H9 (cell line): ENCODE measurements at regions not wholly inside any gene's neighbourhood (a gene's known extent, or its start where the extent isn't known, plus 50 kb on each side); places are given as distances from the start of the nearest gene placed in this dataset.

Experiments
- DNase-seq: peaks from one replicate; pipeline ENCODE4 v3.0.0-alpha.2; 2017
- H2AFZ ChIP-seq: one replicate; pipeline ENCODE4 v1.6.1; 2013; ENCODE audit warnings: mild to moderate bottlenecking, low read length, control low read depth, moderate library complexity
- H2AK5ac ChIP-seq: 2 replicates; pipeline ENCODE4 v1.6.1; 2013; ENCODE audit warnings: low read length, control low read depth, mixed read lengths; ENCODE audit not compliant: insufficient read length
- H2BK120ac ChIP-seq: one replicate; pipeline ENCODE4 v1.6.1; 2013; ENCODE audit warnings: low read depth, mild to moderate bottlenecking, low read length, control low read depth, inconsistent platforms; ENCODE audit not compliant: poor library complexity, severe bottlenecking
- H2BK12ac ChIP-seq: 2 replicates; pipeline ENCODE4 v1.6.1; 2013; ENCODE audit warnings: low read length, control low read depth, mixed read lengths, low read depth; ENCODE audit not compliant: insufficient read length
- H2BK15ac ChIP-seq: 2 replicates; pipeline ENCODE4 v1.6.1; 2013; ENCODE audit warnings: low read depth, low read length, control low read depth
- H2BK20ac ChIP-seq: one replicate; pipeline ENCODE4 v1.6.1; 2013; ENCODE audit warnings: low read depth, mild to moderate bottlenecking, low read length, control low read depth, inconsistent platforms; ENCODE audit not compliant: poor library complexity, severe bottlenecking
- H2BK5ac ChIP-seq: 2 replicates; pipeline ENCODE4 v1.6.1; 2013; ENCODE audit warnings: low read length, control low read depth, mixed read lengths; ENCODE audit not compliant: insufficient read length
- H3K14ac ChIP-seq: 2 replicates; pipeline ENCODE4 v1.6.1; 2013; ENCODE audit warnings: low read length, control low read depth; ENCODE audit not compliant: insufficient read depth
- H3K18ac ChIP-seq: 2 replicates; pipeline ENCODE4 v1.6.1; 2013; ENCODE audit warnings: low read depth, mild to moderate bottlenecking, mixed read lengths, low read length, control low read depth; ENCODE audit not compliant: insufficient read length
- H3K23ac ChIP-seq: 2 replicates; pipeline ENCODE4 v1.6.1; 2013; ENCODE audit warnings: low read length, control low read depth, mixed read lengths, low read depth; ENCODE audit not compliant: insufficient read length
- H3K23me2 ChIP-seq: 2 replicates; pipeline ENCODE4 v1.6.1; 2013; ENCODE audit warnings: low read depth, mild to moderate bottlenecking, mixed read lengths, low read length, control low read depth; ENCODE audit not compliant: insufficient read length, poor library complexity, severe bottlenecking
- H3K27ac ChIP-seq: 2 replicates; pipeline ENCODE4 v1.5.1; 2013; ENCODE audit warnings: low read length, control low read depth, mixed read lengths, low read depth; ENCODE audit not compliant: insufficient read length
- H3K27me3 ChIP-seq: 2 replicates; pipeline ENCODE4 v1.6.1; 2013; ENCODE audit warnings: low read length, control low read depth, inconsistent platforms; ENCODE audit not compliant: insufficient read depth
- H3K4ac ChIP-seq: 2 replicates; pipeline ENCODE4 v1.6.1; 2013; ENCODE audit warnings: low read depth, mild to moderate bottlenecking, control low read depth, inconsistent platforms, low read length, moderate library complexity
- H3K4me1 ChIP-seq: 2 replicates; pipeline ENCODE4 v1.6.1; 2013; ENCODE audit warnings: low read length, control low read depth, inconsistent platforms; ENCODE audit not compliant: insufficient read depth
- H3K4me2 ChIP-seq: 2 replicates; pipeline ENCODE4 v1.6.1; 2013; ENCODE audit warnings: low read length, control low read depth, mixed read lengths; ENCODE audit not compliant: insufficient read length, insufficient read depth
- H3K56ac ChIP-seq: 2 replicates; pipeline ENCODE4 v1.6.1; 2013; ENCODE audit warnings: low read depth, mild to moderate bottlenecking, mixed read lengths, low read length, control low read depth; ENCODE audit not compliant: insufficient read length
- H3K79me1 ChIP-seq: 2 replicates; pipeline ENCODE4 v1.6.1; 2013; ENCODE audit warnings: low read depth, mild to moderate bottlenecking, moderate library complexity, low read length, control low read depth, inconsistent platforms; ENCODE audit not compliant: insufficient read depth, poor library complexity, severe bottlenecking
- H3K79me2 ChIP-seq: 2 replicates; pipeline ENCODE4 v1.6.1; 2013; ENCODE audit warnings: low read length, control low read depth, inconsistent platforms; ENCODE audit not compliant: insufficient read depth
- H3K9ac ChIP-seq: 2 replicates; pipeline ENCODE4 v1.6.1; 2013; ENCODE audit warnings: low read length, control low read depth, mixed read lengths; ENCODE audit not compliant: insufficient read length; ENCODE audit errors: extremely low read depth
- H3K9me3 ChIP-seq: one replicate; pipeline ENCODE4 v1.6.1; 2013; ENCODE audit warnings: low read depth, low read length, inconsistent platforms; ENCODE audit not compliant: control insufficient read depth
- H3T11ph ChIP-seq: one replicate; pipeline ENCODE4 v1.6.1; 2013; ENCODE audit warnings: mild to moderate bottlenecking, low read length, control low read depth, inconsistent platforms
- H4K20me1 ChIP-seq: one replicate; pipeline ENCODE4 v1.6.1; 2013; ENCODE audit not compliant: control insufficient read depth, insufficient read length, insufficient read depth
- H4K5ac ChIP-seq: 2 replicates; pipeline ENCODE4 v1.6.1; 2013; ENCODE audit warnings: low read depth, mild to moderate bottlenecking, mixed read lengths, low read length, control low read depth; ENCODE audit not compliant: insufficient read length
- H4K8ac ChIP-seq: replicated peaks from 2 replicates; pipeline ENCODE4 v1.6.1; 2013; ENCODE audit warnings: low read length, control low read depth, mixed read lengths, low read depth; ENCODE audit not compliant: insufficient read length
- H4K91ac ChIP-seq: 2 replicates; pipeline ENCODE4 v1.6.1; 2013; ENCODE audit warnings: low read depth, mild to moderate bottlenecking, moderate library complexity, mixed read lengths, low read length, control low read depth; ENCODE audit not compliant: insufficient read length
- H3K27ac Mint-ChIP-seq, 3 experiments: 2 replicates in 2 of 3; 3 replicates in 1 of 3; pipeline ENCODE4 v1.8.0; 2020 to 2021; ENCODE audit warnings: mixed read lengths in 3 of 3, mild to moderate bottlenecking in 1 of 3, moderate library complexity in 1 of 3
- H3K27me3 Mint-ChIP-seq: 2 replicates; pipeline ENCODE4 v1.8.0; 2021; ENCODE audit warnings: low read depth, mild to moderate bottlenecking, moderate library complexity, mixed read lengths
- H3K36me3 Mint-ChIP-seq, 3 experiments: 2 replicates in 2 of 3; 3 replicates in 1 of 3; pipeline ENCODE4 v1.8.0; 2020 to 2021; ENCODE audit warnings: low read depth in 3 of 3, mixed read lengths in 3 of 3; ENCODE audit not compliant: insufficient read depth in 1 of 3
- H3K4me1 Mint-ChIP-seq, 2 experiments: 2 replicates each; pipeline ENCODE4 v1.8.0; 2020; ENCODE audit warnings: mixed read lengths in 2 of 2
- H3K4me3 Mint-ChIP-seq, 2 experiments: 2 replicates in 1 of 2; 3 replicates in 1 of 2; pipeline ENCODE4 v1.8.0; 2020 to 2021; ENCODE audit warnings: mild to moderate bottlenecking in 2 of 2, mixed read lengths in 2 of 2, moderate library complexity in 1 of 2
- H3K9me3 Mint-ChIP-seq, 2 experiments: 2 replicates in 1 of 2; 3 replicates in 1 of 2; pipeline ENCODE4 v1.8.0; 2020; ENCODE audit warnings: mild to moderate bottlenecking in 2 of 2, mixed read lengths in 2 of 2, moderate library complexity in 1 of 2
- WGBS: extraction: QIAGEN DNeasy Blood & Tissue Kit; methylation state at CpG from one replicate; pipeline ENCODE4 v1.1.7; 2013; ENCODE audit warnings: missing lambda C conversion rate, low lambda C conversion rate, mixed read lengths; ENCODE audit not compliant: insufficient read length; ENCODE audit errors: extremely low coverage; 5-methylcytosine and 5-hydroxymethylcytosine counted together
- TF ChIP-seq, protein P1 (sequence below): fragments of 200-600 bp; sonication (generic); conservative IDR thresholded peaks from 3 replicates; pipeline ENCODE4 v1.8.0; 2021; ENCODE audit warnings: antibody characterized with exemption, mild to moderate bottlenecking

DNA sequence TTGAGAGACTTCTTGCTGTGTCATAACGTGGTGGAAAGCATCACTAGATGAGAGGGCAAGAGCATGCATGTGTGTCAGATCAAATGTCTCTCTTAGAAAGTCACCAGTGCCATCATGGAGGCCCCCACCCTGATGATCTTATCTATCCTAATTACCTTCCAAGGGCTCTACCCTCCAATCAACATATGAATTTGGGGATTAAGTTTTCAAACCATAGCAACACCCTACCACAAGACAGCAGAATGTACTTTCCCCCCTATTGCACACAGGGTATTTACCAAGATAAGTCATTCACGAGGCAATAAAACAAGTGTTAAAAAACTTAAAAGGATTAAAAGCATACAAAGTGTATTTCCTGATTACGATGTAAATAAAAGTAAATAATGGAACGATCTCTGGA lies 515.6 kb downstream of the LMO4 start:
- no peaks in the 10 kb centered on the region for H3K9me3 ChIP-seq
- no peak overlapping the region for H3K14ac ChIP-seq
- no peak overlapping the region for H4K8ac ChIP-seq
- no CpG with 5 or more reads among the region's 4 CpGs for WGBS
- no peak overlapping the region for H3K23ac ChIP-seq
- H3K79me2 ChIP-seq, result no peaks in the 10 kb centered on the region
- H2AK5ac ChIP-seq, result no peak overlapping the region
- H2BK120ac ChIP-seq, result no peak overlapping the region
- H3K79me1 ChIP-seq, result no peaks in the 10 kb centered on the region
- Mint-ChIP-seq H3K36me3 (no peaks in the 10 kb centered on the region), H3K27me3 (no peaks in the 10 kb centered on the region), H3K4me3 (no peak overlapping the region), H3K4me1 (peaks cover 0 to 3% of the 10 kb centered on the region in 2 experiments; a peak in 2 of 4 replicates), H3K9me3 (no peaks in the 10 kb centered on the region; a peak in 1 of 5 replicates), H3K27ac (no peak overlapping the region)
- no peak overlapping the region for H2BK15ac ChIP-seq
- TF ChIP-seq, protein P1, sequence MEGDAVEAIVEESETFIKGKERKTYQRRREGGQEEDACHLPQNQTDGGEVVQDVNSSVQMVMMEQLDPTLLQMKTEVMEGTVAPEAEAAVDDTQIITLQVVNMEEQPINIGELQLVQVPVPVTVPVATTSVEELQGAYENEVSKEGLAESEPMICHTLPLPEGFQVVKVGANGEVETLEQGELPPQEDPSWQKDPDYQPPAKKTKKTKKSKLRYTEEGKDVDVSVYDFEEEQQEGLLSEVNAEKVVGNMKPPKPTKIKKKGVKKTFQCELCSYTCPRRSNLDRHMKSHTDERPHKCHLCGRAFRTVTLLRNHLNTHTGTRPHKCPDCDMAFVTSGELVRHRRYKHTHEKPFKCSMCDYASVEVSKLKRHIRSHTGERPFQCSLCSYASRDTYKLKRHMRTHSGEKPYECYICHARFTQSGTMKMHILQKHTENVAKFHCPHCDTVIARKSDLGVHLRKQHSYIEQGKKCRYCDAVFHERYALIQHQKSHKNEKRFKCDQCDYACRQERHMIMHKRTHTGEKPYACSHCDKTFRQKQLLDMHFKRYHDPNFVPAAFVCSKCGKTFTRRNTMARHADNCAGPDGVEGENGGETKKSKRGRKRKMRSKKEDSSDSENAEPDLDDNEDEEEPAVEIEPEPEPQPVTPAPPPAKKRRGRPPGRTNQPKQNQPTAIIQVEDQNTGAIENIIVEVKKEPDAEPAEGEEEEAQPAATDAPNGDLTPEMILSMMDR, result no peak
- H3K27ac ChIP-seq, result no peak overlapping the region
- DNase-seq, result no peak
- no peak overlapping the region for H2BK5ac ChIP-seq
- H3K9ac ChIP-seq, result no peak overlapping the region
- no peak overlapping the region for H4K91ac ChIP-seq
- no peak overlapping the region for H3K4me2 ChIP-seq
- H2AFZ ChIP-seq, result no peak overlapping the region
- H3K18ac ChIP-seq, result no peak overlapping the region
- H3K23me2 ChIP-seq, result no peaks in the 10 kb centered on the region
- no peak overlapping the region for H4K5ac ChIP-seq
- no peak overlapping the region for H3T11ph ChIP-seq
- no peak overlapping the region for H3K56ac ChIP-seq
- H2BK12ac ChIP-seq, result no peak overlapping the region
- no peaks in the 10 kb centered on the region for H3K27me3 ChIP-seq
- no peaks in the 10 kb centered on the region for H3K4me1 ChIP-seq
- H4K20me1 ChIP-seq, result no peaks in the 10 kb centered on the region
- H3K4ac ChIP-seq, result no peak overlapping the region
- H2BK20ac ChIP-seq, result no peak overlapping the region
